H1 (cell line): ENCODE measurements at regions not wholly inside any gene's neighbourhood (a gene's known extent, or its start where the extent isn't known, plus 50 kb on each side); places are given as distances from the start of the nearest gene placed in this dataset.

ENCODE experiments used
- CEBPB ChIP-seq: IDR thresholded peaks from 2 replicates; pipeline ENCODE4 v1.6.1; 2012; ENCODE audit warnings: low read depth, low read length
- CTCF ChIP-seq, 3 experiments: IDR thresholded peaks; 1 replicate in 2 of 3; 2 replicates in 1 of 3; pipeline versions ENCODE4 v1.5.1 to v1.6.1; 2011; ENCODE audit warnings: low read length in 3 of 3, mild to moderate bottlenecking in 3 of 3, inconsistent platforms in 2 of 3, low read depth in 1 of 3, moderate library complexity in 1 of 3; ENCODE audit not compliant: insufficient read depth in 1 of 3; ENCODE audit errors: control extremely low read depth in 1 of 3
- MAFK ChIP-seq: IDR thresholded peaks from 2 replicates; pipeline ENCODE4 v1.6.1; 2012; ENCODE audit warnings: low read depth, mild to moderate bottlenecking, improper control_type of control experiment, low read length

DNA sequence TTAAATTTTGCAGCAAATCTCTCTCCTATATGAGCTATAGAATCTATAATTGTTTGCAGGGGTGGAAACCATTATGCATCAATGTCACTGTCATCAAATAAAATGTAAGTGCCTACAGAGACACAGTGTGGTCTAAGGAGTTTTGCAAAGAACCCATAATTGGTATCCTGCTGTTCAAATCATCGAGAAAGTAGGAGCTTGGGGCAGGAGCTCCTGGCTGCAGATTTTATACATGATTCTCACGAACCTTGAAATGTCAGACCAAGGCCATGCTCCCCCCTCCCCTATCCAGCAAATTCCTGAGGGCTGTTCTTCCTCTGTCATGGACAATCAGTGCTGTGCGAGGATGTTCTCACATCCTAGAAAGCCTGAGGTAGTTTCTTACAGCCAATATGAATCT, 119.5 kb upstream of the CYRIA start:
- TF ChIP-seq CTCF (IDR thresholded peaks at IDR 0.05; ENCODE audit: control extremely low read depth in 1 of 3, insufficient read depth in 1 of 3, low read depth in 1 of 3, low read length in 3 of 3) (no peak), MAFK (no peak), CEBPB (no peak)
